ENCODE measurements at regions not wholly inside any gene's neighbourhood (a gene's known extent, or its start where the extent isn't known, plus 50 kb on each side); places are given as distances from the start of the nearest gene placed in this dataset.

GRCh38 chr22:22946131-22946530 lies 58.5 kb downstream of the IGLL5 start:
- TF ChIP-seq CTCF (IDR thresholded peaks at IDR 0.05; ENCODE audit: low read depth, low read length), result no peak
- H3K9me3 ChIP-seq, result no peaks in the 10 kb centered on the region

GRCh38 chr22:22948651-22949571 lies 61.3 kb downstream of the IGLL5 start:
- no peaks in the 10 kb centered on the region for H3K4me1 ChIP-seq
- no peaks in the 10 kb centered on the region for H3K9me3 ChIP-seq
- H3K36me3 ChIP-seq, result no peaks in the 10 kb centered on the region
- no peak for TF ChIP-seq CTCF (IDR thresholded peaks at IDR 0.05; ENCODE audit: low read depth, low read length)
- no peak for DNase-seq
- H3K27me3 ChIP-seq, result peaks cover 1% of the 10 kb centered on the region; the same call in 1 of the 2 replicates
- H3K4me3 ChIP-seq (ENCODE audit: low read depth, low read length), result no peak overlapping the region

More at GRCh38 chr22:22946131-22946530, 58.5 kb downstream of the IGLL5 start:
- no peak for DNase-seq
- Histone ChIP-seq H3K4me1 (peaks cover 7% of the 10 kb centered on the region; the same call in 1 of the 2 replicates), H3K27me3 (no peaks in the 10 kb centered on the region), H3K4me3 (ENCODE audit: low read depth, low read length) (no peak overlapping the region), H3K36me3 (no peaks in the 10 kb centered on the region)

GRCh38 chr22:22949953-22950352 lies 62.3 kb downstream of the IGLL5 start:
- DNase-seq, result no peak

DNA sequence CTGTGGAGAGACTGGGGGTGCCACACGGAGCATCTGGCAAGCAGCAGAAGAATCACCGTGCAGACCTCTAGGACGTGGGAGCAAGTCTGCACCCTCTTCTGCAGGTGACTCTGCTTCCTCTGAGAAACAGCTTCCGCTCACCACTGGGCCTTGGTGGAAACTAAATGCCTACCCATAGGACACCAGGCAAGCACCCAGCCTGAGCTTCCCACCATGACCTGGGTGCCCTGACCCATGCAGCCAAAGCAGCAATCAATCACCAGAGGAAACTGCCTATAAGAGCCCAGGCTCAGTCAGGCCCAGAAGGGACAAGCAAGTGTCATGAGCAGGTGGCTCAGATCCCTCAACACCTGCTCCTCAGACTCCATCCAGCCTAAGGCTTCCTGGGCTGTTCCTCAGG lies 63.4 kb downstream of the IGLL5 start:
- Histone ChIP-seq H3K36me3 (no peaks in the 10 kb centered on the region), H3K27me3 (peaks cover 6% of the 10 kb centered on the region; the same call in 1 of the 2 replicates), H3K4me1 (no peaks in the 10 kb centered on the region), H3K4me3 (ENCODE audit: low read depth, low read length) (no peak overlapping the region), H3K9me3 (no peaks in the 10 kb centered on the region)
- TF ChIP-seq CTCF (IDR thresholded peaks at IDR 0.05; ENCODE audit: low read depth, low read length), result no peak
- no peak for DNase-seq

More at GRCh38 chr22:22949953-22950352, 62.3 kb downstream of the IGLL5 start:
- no peak overlapping the region for H3K4me3 ChIP-seq (ENCODE audit: low read depth, low read length)
- no peaks in the 10 kb centered on the region for H3K9me3 ChIP-seq
- H3K36me3 ChIP-seq, result no peaks in the 10 kb centered on the region
- TF ChIP-seq CTCF (IDR thresholded peaks at IDR 0.05; ENCODE audit: low read depth, low read length), result no peak
- H3K4me1 ChIP-seq, result no peaks in the 10 kb centered on the region
- peaks cover 6% of the 10 kb centered on the region; the same call in 1 of the 2 replicates for H3K27me3 ChIP-seq

- H3K36me3 ChIP-seq, result no peaks in the 10 kb centered on the region
- no peaks in the 10 kb centered on the region for H3K4me1 ChIP-seq
- H3K27me3 ChIP-seq, result peaks cover 6% of the 10 kb centered on the region; the same call in 1 of the 2 replicates
- no peaks in the 10 kb centered on the region for H3K9me3 ChIP-seq
- no peak for DNase-seq
- H3K4me3 ChIP-seq (ENCODE audit: low read depth, low read length), result no peak overlapping the region
- TF ChIP-seq CTCF (IDR thresholded peaks at IDR 0.05; ENCODE audit: low read depth, low read length), result no peak
These were observed 65.1 kb downstream of the IGLL5 start for GRCh38 chr22:22952531-22953280.
